B cell (primary cell): ENCODE measurements at regions not wholly inside any gene's neighbourhood (a gene's known extent, or its start where the extent isn't known, plus 50 kb on each side); places are given as distances from the start of the nearest gene placed in this dataset.

ENCODE experiments used
- ATAC-seq: fragments of 200-7000 bp; cut with Tn5 transposase; one replicate; pipeline ENCODE4 v1.10.0; 2021; ENCODE audit warnings: low read depth, mild to moderate bottlenecking, moderate number of reproducible peaks, moderate library complexity
- CTCF ChIA-PET: fragments of 350-600 bp; sonication (Branson Sonifier 250); formaldehyde crosslinking; loops from one replicate; lab custom pipeline; 2021; ENCODE audit warnings: antibody characterized with exemption, inconsistent platforms; lab: Charles Lee
- POLR2A ChIA-PET: fragments of 350-600 bp; sonication (Branson Sonifier 250); formaldehyde crosslinking; loops from one replicate; lab custom pipeline; 2021; ENCODE audit warnings: antibody characterized with exemption; lab: Charles Lee
- DNase-seq: peaks from one replicate; pipeline ENCODE4 v3.0.0; 2013
- H2AFZ ChIP-seq: 2 replicates; pipeline ENCODE4 v1.6.1; 2012; ENCODE audit warnings: mild to moderate bottlenecking, low read depth, low read length; ENCODE audit not compliant: insufficient read depth, poor library complexity, severe bottlenecking
- H3K27ac ChIP-seq, 2 donors: 1 replicate in 1 of 2; 2 replicates in 1 of 2; pipeline ENCODE4 v1.5.1; 2012 to 2013; ENCODE audit warnings: low read length in 2 of 2, mild to moderate bottlenecking in 2 of 2, moderate library complexity in 1 of 2
- H3K27me3 ChIP-seq, 4 experiments: fragments of 200-600 bp in 1 of 4; sonication (generic) in 1 of 4; replicated peaks in 1 of 4; 1 replicate in 2 of 4; 2 replicates in 2 of 4; pipeline versions ENCODE4 v1.6.1 to v1.7.0; 2013 to 2016; ENCODE audit warnings: low read length in 3 of 4, mild to moderate bottlenecking in 2 of 4, mixed read lengths in 1 of 4, moderate library complexity in 1 of 4; ENCODE audit not compliant: insufficient read depth in 4 of 4, control insufficient read depth in 3 of 4; ENCODE audit errors: control extremely low read depth in 1 of 4
- H3K36me3 ChIP-seq, 2 experiments: replicated peaks in 1 of 2; 1 replicate in 1 of 2; 2 replicates in 1 of 2; pipeline versions ENCODE4 v1.6.1 to v1.7.1; 2013; ENCODE audit warnings: low read length in 1 of 2; ENCODE audit not compliant: insufficient read depth in 2 of 2, control insufficient read depth in 1 of 2; ENCODE audit errors: control extremely low read depth in 1 of 2, extremely low read depth in 1 of 2
- H3K4me1 ChIP-seq, 2 donors: fragments of 200-600 bp in 1 of 2; sonication (generic) in 1 of 2; 1 replicate in 1 of 2; 2 replicates in 1 of 2; pipeline versions ENCODE4 v1.5.1 to v1.6.1; 2013 to 2017; ENCODE audit warnings: low read length in 2 of 2; ENCODE audit not compliant: control insufficient read depth in 2 of 2, insufficient read depth in 2 of 2
- H3K4me2 ChIP-seq: replicated peaks from 2 replicates; pipeline ENCODE3; 2012; ENCODE audit warnings: mild to moderate bottlenecking, low read depth, low read length; ENCODE audit not compliant: poor library complexity, severe bottlenecking
- H3K4me3 ChIP-seq, 5 experiments: fragments of 200-600 bp in 1 of 5; sonication (generic) in 1 of 5; 1 replicate in 3 of 5; 2 replicates in 2 of 5; pipeline versions ENCODE4 v1.5.1 to v1.7.0; 2011 to 2016; ENCODE audit warnings: low read length in 4 of 5, mild to moderate bottlenecking in 4 of 5, low read depth in 2 of 5, control low read depth in 1 of 5, moderate library complexity in 1 of 5; ENCODE audit not compliant: insufficient read depth in 1 of 5; ENCODE audit errors: control extremely low read depth in 1 of 5, extremely low read depth in 1 of 5
- H3K79me2 ChIP-seq: fragments of 200-600 bp; sonication (generic); one replicate; pipeline ENCODE4 v1.6.0; 2016; ENCODE audit warnings: low read length; ENCODE audit not compliant: control insufficient read depth, insufficient read depth
- H3K9ac ChIP-seq: fragments of 200-600 bp; sonication (generic); 2 replicates; pipeline ENCODE4 v1.6.1; 2017; ENCODE audit warnings: mild to moderate bottlenecking, low read length, moderate library complexity
- H3K9me3 ChIP-seq, 3 donors: one replicate each; pipeline versions ENCODE4 v1.6.1 to v1.7.1; 2013; ENCODE audit warnings: low read length in 2 of 3; ENCODE audit not compliant: control insufficient read depth in 2 of 3, insufficient read depth in 1 of 3; ENCODE audit errors: control extremely low read depth in 1 of 3
- H4K20me1 ChIP-seq: 2 replicates; pipeline ENCODE4 v1.6.0; 2012; ENCODE audit warnings: mild to moderate bottlenecking, low read length; ENCODE audit not compliant: insufficient read depth, control insufficient read depth, poor library complexity, severe bottlenecking
- H3K27ac Mint-ChIP-seq: one replicate; pipeline ENCODE4 v1.8.0; 2021; ENCODE audit warnings: mixed read lengths
- H3K27me3 Mint-ChIP-seq: one replicate; pipeline ENCODE4 v1.8.0; 2021; ENCODE audit warnings: mixed read lengths
- H3K4me1 Mint-ChIP-seq: one replicate; pipeline ENCODE4 v1.8.0; 2021; ENCODE audit warnings: mixed read lengths
- H3K4me3 Mint-ChIP-seq: one replicate; pipeline ENCODE4 v1.8.0; 2021; ENCODE audit warnings: mixed read lengths
- H3K9me3 Mint-ChIP-seq: one replicate; pipeline ENCODE4 v1.8.0; 2022; ENCODE audit warnings: mixed read lengths; ENCODE audit not compliant: insufficient read depth
- EZH2 ChIP-seq: IDR thresholded peaks from 2 replicates; pipeline ENCODE4 v1.6.1; 2012; ENCODE audit warnings: borderline replicate concordance, low read depth, mild to moderate bottlenecking, moderate library complexity, low read length; ENCODE audit not compliant: insufficient read depth, poor library complexity, severe bottlenecking
- WGBS: methylation state at CpG from one replicate; pipeline ENCODE4 v1.1.5; 2013; ENCODE audit warnings: missing lambda C conversion rate; ENCODE audit not compliant: insufficient coverage; 5-methylcytosine and 5-hydroxymethylcytosine counted together
- intact Hi-C: fragments of 100-400 bp; cut with micrococcal nuclease; formaldehyde crosslinking; loops from one replicate; pipeline ENCODE4 v1.10.0; 2022
- TF ChIP-seq, protein P1 (sequence below): fragments of 200-600 bp; IDR thresholded peaks from one replicate; pipeline ENCODE4 v1.8.0; 2022; ENCODE audit warnings: antibody characterized with exemption, mild to moderate bottlenecking

DNA sequence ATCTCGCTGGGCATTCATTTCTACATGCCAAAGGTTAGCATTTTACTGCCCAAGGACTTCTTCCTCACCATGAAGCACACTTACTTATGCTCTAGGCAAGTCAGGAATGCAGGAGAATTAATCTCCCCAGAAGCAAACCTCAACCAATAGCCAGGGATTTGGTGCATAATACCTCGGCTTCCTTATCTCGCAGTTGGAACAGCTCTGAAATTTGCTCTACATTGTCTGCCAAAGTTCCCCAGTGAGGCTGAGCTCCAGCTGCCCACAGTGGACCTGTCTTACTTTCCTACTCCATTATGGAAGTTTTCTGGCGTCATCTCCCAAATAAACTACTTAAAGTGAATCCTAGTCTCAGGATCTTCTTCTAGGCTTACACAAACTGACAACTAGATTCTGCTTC is 57.6 kb upstream of the PPM1J start:
- Mint-ChIP-seq H3K9me3 (no peaks in the 10 kb centered on the region), H3K4me3 (no peak overlapping the region), H3K4me1 (peaks cover 2% of the 10 kb centered on the region), H3K27ac (no peak overlapping the region), H3K27me3 (peaks cover 16% of the 10 kb centered on the region)
- TF ChIP-seq, protein P1, sequence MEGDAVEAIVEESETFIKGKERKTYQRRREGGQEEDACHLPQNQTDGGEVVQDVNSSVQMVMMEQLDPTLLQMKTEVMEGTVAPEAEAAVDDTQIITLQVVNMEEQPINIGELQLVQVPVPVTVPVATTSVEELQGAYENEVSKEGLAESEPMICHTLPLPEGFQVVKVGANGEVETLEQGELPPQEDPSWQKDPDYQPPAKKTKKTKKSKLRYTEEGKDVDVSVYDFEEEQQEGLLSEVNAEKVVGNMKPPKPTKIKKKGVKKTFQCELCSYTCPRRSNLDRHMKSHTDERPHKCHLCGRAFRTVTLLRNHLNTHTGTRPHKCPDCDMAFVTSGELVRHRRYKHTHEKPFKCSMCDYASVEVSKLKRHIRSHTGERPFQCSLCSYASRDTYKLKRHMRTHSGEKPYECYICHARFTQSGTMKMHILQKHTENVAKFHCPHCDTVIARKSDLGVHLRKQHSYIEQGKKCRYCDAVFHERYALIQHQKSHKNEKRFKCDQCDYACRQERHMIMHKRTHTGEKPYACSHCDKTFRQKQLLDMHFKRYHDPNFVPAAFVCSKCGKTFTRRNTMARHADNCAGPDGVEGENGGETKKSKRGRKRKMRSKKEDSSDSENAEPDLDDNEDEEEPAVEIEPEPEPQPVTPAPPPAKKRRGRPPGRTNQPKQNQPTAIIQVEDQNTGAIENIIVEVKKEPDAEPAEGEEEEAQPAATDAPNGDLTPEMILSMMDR = no peak
- TF ChIP-seq EZH2 = no peak
- no peak overlapping the region for H3K4me3 ChIP-seq
- H3K9ac ChIP-seq = no peak overlapping the region
- H3K4me1 ChIP-seq = no peaks in the 10 kb centered on the region
- H3K4me2 ChIP-seq = no peak overlapping the region
- DNase-seq = no peak
- no peak overlapping the region for H2AFZ ChIP-seq
- no peaks in the 10 kb centered on the region for H3K9me3 ChIP-seq
- ATAC-seq = no peak
- H3K27ac ChIP-seq = no peak overlapping the region
- H3K27me3 ChIP-seq = peaks cover 0 to 5% (median 2%) of the 10 kb centered on the region in 4 experiments
- CTCF ChIA-PET = no interaction called here
- POLR2A ChIA-PET = no interaction called here
- no peaks in the 10 kb centered on the region for H3K79me2 ChIP-seq
- intact Hi-C loops = no loop called here
- 90% methylated on average over 2 of the region's 4 CpGs for WGBS
- H3K36me3 ChIP-seq = no peaks in the 10 kb centered on the region
- H4K20me1 ChIP-seq = no peaks in the 10 kb centered on the region

DNA sequence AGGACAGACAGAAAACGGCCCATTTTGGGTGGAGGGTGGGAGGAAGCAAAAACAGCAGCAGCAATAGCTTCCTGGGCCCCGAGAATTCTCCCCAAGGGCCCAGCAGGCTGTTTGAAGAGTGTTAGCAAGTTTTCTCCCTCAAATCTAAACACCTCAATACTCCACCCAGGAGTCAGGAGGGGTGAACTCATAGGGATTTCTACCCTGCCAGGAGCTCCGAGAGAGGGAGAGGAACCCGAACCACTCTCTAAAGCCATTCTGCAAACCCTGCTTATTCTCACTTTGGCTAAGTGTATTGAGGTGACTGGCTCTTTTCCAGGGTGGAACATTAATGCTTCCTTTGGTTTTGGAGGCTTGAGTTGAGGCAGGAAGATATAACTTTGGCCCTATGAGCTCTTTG is 55.6 kb upstream of the PPM1J start:
- no peak for ATAC-seq
- Histone ChIP-seq H3K4me3 (no peak overlapping the region), H3K9ac (no peak overlapping the region), H3K27me3 (peaks cover 0 to 5% (median 2%) of the 10 kb centered on the region in 4 experiments), H4K20me1 (no peaks in the 10 kb centered on the region), H3K4me2 (peak overlapping the region; percentile 20), H3K4me1 (no peaks in the 10 kb centered on the region), H2AFZ (no peak overlapping the region), H3K27ac (no peak overlapping the region), H3K9me3 (peaks cover 0 to 3% (median 0%) of the 10 kb centered on the region in 3 donors), H3K36me3 (no peaks in the 10 kb centered on the region), H3K79me2 (no peaks in the 10 kb centered on the region)
- intact Hi-C loops = no loop called here
- ChIA-PET CTCF (no interaction called here), POLR2A (no interaction called here)
- H3K4me3 Mint-ChIP-seq = no peak overlapping the region
- no peak overlapping the region for H3K27ac Mint-ChIP-seq
- peaks cover 20% of the 10 kb centered on the region for H3K27me3 Mint-ChIP-seq
- no peak for DNase-seq
- TF ChIP-seq, protein P1 = no peak
- no peak for TF ChIP-seq EZH2
- peaks cover 2% of the 10 kb centered on the region for H3K4me1 Mint-ChIP-seq
- WGBS = no CpG with 5 or more reads among the region's 4 CpGs
- H3K9me3 Mint-ChIP-seq = no peaks in the 10 kb centered on the region
